Gastrocnemius medialis (tissue), 4 donors: ENCODE measurements at regions not wholly inside any gene's neighbourhood (a gene's known extent, or its start where the extent isn't known, plus 50 kb on each side); places are given as distances from the start of the nearest gene placed in this dataset.
"Not testable (repeated sequence)": the region's sequence is repeated elsewhere in the genome, so short reads cannot be mapped to it uniquely, and the experiment has no call there.

Experiments used
- ATAC-seq, 2 donors: fragments of 150-250 bp; one replicate each; pipeline ENCODE4 v1.9.1; 2016
- DNase-seq, 2 donors: peaks; one replicate each; pipeline ENCODE4 v3.0.0-alpha.2; 2019
- H3K27ac ChIP-seq, 4 donors: fragments of 200-600 bp; sonication (generic); 1 replicate in 1 of 4; 2 replicates in 3 of 4; pipeline ENCODE4 v1.5.1; 2016 to 2018; ENCODE audit warnings: mild to moderate bottlenecking in 2 of 4, moderate library complexity in 1 of 4
- H3K27me3 ChIP-seq, 3 donors: fragments of 200-600 bp; sonication (generic) in 2 of 3; 1 replicate in 1 of 3; 2 replicates in 2 of 3; pipeline versions ENCODE4 v1.5.1 to v1.6.0; 2016 to 2019; ENCODE audit warnings: mild to moderate bottlenecking in 1 of 3, moderate library complexity in 1 of 3
- H3K36me3 ChIP-seq, 2 donors: fragments of 200-600 bp; sonication (generic) in 1 of 2; one replicate each; pipeline ENCODE4 v1.5.1; 2017 to 2018
- H3K4me1 ChIP-seq, 2 donors: fragments of 200-600 bp; sonication (generic) in 1 of 2; one replicate each; pipeline ENCODE4 v1.5.1; 2016 to 2017; ENCODE audit warnings: mild to moderate bottlenecking in 2 of 2
- H3K4me3 ChIP-seq, 4 donors: fragments of 200-600 bp; sonication (generic) in 3 of 4; 1 replicate in 1 of 4; 2 replicates in 3 of 4; pipeline ENCODE4 v1.5.1; 2016 to 2019; ENCODE audit warnings: mild to moderate bottlenecking in 2 of 4
- H3K9me3 ChIP-seq, 3 donors: fragments of 200-600 bp; sonication (generic) in 2 of 3; 1 replicate in 1 of 3; 2 replicates in 2 of 3; pipeline ENCODE4 v1.5.1; 2016 to 2019
- POLR2A ChIP-seq, 2 donors: fragments of 450-650 bp; IDR thresholded peaks; one replicate each; pipeline ENCODE4 v1.6.1; 2017; ENCODE audit warnings: antibody characterized with exemption in 2 of 2, mild to moderate bottlenecking in 2 of 2, moderate library complexity in 2 of 2
- in situ Hi-C, 4 donors: fragments of 200-750 bp; cut with MboI; loops; one replicate each; pipeline versions ENCODE4 v1.15.0 to v1.8.0; 2017; ENCODE audit warnings: low sequenced_read_pairs in 4 of 4
- intact Hi-C: fragments of 100-400 bp; cut with DNase I; formaldehyde crosslinking; loops from one replicate; pipeline ENCODE4 v1.15.1; 2023; ENCODE audit warnings: low total_unique reads
- TF ChIP-seq, protein P1 (sequence below), 5 experiments: fragments of 450-650 bp in 3 of 5; fragments of 200-600 bp in 2 of 5; sonication (generic) in 2 of 5; IDR thresholded peaks in 4 of 5; conservative IDR thresholded peaks in 1 of 5; 1 replicate in 4 of 5; 2 replicates in 1 of 5; pipeline ENCODE4 v1.5.1; 2016 to 2019; ENCODE audit warnings: antibody characterized with exemption in 5 of 5, mild to moderate bottlenecking in 3 of 5, moderate library complexity in 3 of 5

DNA sequence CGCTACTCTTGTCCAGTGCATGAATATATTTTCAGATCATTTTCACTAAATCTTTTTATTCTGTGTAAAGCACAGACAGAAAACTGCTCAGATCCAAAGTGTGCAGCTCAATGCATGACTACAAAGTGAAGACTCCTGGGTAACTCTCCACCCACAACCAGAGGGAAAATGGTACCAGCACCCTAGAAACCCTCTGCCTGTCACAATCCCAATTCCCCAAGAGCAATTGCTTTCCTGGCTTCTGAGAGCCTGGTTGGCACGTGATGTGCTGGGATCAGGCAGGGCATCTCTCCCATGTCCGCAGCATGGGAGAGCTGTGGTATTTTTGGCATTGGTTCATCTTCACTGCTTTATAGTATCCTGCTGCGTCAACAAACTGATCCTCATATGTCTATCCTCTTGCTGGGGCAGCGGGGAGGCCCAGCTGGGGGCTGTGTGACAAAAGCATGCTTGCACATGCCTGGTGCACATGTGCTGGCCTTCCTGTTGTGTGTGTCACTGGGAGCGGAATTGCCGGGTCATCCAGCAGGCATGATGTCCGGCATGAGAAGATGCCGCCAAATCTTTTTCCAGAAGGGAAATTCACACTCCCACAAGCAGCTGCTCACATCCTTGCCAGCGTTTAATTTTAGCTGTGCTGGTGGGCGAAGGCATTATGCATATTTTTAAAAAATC, 278.9 kb upstream of the FOXF1 start:
- no peak overlapping the region for H3K27ac ChIP-seq
- no peaks in the 10 kb centered on the region for H3K4me1 ChIP-seq
- H3K36me3 ChIP-seq: no peaks in the 10 kb centered on the region
- intact Hi-C loops (no loop called here), in situ Hi-C loops (no loop called here)
- ATAC-seq: no peak
- TF ChIP-seq, protein P1, sequence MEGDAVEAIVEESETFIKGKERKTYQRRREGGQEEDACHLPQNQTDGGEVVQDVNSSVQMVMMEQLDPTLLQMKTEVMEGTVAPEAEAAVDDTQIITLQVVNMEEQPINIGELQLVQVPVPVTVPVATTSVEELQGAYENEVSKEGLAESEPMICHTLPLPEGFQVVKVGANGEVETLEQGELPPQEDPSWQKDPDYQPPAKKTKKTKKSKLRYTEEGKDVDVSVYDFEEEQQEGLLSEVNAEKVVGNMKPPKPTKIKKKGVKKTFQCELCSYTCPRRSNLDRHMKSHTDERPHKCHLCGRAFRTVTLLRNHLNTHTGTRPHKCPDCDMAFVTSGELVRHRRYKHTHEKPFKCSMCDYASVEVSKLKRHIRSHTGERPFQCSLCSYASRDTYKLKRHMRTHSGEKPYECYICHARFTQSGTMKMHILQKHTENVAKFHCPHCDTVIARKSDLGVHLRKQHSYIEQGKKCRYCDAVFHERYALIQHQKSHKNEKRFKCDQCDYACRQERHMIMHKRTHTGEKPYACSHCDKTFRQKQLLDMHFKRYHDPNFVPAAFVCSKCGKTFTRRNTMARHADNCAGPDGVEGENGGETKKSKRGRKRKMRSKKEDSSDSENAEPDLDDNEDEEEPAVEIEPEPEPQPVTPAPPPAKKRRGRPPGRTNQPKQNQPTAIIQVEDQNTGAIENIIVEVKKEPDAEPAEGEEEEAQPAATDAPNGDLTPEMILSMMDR (IDR thresholded peaks at IDR 0.05 in 4 of 5, conservative IDR thresholded peaks at IDR 0.05 in 1 of 5): no peak
- no peak for TF ChIP-seq POLR2A (IDR thresholded peaks at IDR 0.05)
- no peaks in the 10 kb centered on the region for H3K9me3 ChIP-seq
- no peak overlapping the region for H3K4me3 ChIP-seq
- peaks cover 0 to 9% (median 0%) of the 10 kb centered on the region in 3 donors for H3K27me3 ChIP-seq
- DNase-seq: no peak

GRCh38 chr16:86231996-86232350, 278.4 kb upstream of the FOXF1 start:
- H3K36me3 ChIP-seq: no peaks in the 10 kb centered on the region
- H3K4me1 ChIP-seq: no peaks in the 10 kb centered on the region
- no peak for ATAC-seq
- H3K27ac ChIP-seq: no peak overlapping the region
- TF ChIP-seq, protein P1 (IDR thresholded peaks at IDR 0.05 in 4 of 5, conservative IDR thresholded peaks at IDR 0.05 in 1 of 5): no peak
- TF ChIP-seq POLR2A (IDR thresholded peaks at IDR 0.05): no peak
- intact Hi-C loops: no loop called here
- no peaks in the 10 kb centered on the region for H3K9me3 ChIP-seq
- H3K27me3 ChIP-seq: peaks cover 0 to 9% (median 0%) of the 10 kb centered on the region in 3 donors
- no peak overlapping the region for H3K4me3 ChIP-seq
- in situ Hi-C loops: no loop called here
- DNase-seq: no peak

DNA sequence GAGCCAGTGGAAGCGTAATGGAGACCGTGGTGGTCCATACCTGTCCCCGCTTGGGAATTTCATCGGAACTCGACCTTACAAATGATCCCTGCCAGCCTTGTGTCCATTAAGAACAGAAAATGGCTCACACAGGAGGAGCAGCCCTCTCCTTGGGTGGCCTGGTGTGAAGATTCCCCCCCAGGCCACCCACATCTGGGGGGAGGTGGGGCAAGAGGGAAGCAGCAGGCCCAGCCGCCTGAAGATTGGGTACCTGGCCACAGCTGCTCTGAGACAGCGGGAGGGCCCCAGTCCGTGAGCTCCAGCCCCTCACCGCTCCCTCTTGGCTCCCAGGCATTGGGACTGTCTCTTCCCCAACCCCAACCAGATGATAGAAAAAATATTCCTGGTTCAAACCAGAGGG, 277.8 kb upstream of the FOXF1 start:
- H3K27me3 ChIP-seq: peaks cover 0 to 9% (median 0%) of the 10 kb centered on the region in 3 donors
- no peaks in the 10 kb centered on the region for H3K9me3 ChIP-seq
- H3K36me3 ChIP-seq: no peaks in the 10 kb centered on the region
- H3K4me1 ChIP-seq: no peaks in the 10 kb centered on the region
- intact Hi-C loops: no loop called here
- H3K27ac ChIP-seq: no peak overlapping the region
- ATAC-seq (no peak), DNase-seq (no peak)
- H3K4me3 ChIP-seq: no peak overlapping the region
- TF ChIP-seq, protein P1 (IDR thresholded peaks at IDR 0.05 in 4 of 5, conservative IDR thresholded peaks at IDR 0.05 in 1 of 5): no peak
- no peak for TF ChIP-seq POLR2A (IDR thresholded peaks at IDR 0.05)
- in situ Hi-C loops: no loop called here

DNA sequence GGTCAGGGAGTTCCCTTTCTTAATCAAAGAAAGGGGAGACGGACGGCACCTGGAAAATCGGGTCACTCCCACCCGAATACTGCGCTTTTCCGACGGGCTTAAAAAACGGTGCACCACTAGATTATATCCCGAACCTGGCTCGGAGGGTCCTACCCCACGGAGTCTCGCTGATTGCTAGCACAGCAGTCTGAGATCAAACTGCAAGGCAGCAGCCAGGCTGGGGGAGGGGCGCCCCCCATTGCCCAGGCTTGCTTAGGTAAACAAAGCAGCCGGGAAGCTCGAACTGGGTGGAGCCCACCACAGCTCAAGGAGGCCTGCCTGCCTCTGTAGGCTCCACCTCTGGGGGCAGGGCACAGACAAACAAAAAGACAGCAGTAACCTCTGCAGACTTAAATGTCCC, 276.8 kb upstream of the FOXF1 start:
- H3K27ac ChIP-seq, in situ Hi-C loops, H3K27me3 ChIP-seq, H3K4me1 ChIP-seq, H3K4me3 ChIP-seq, DNase-seq, H3K36me3 ChIP-seq, ATAC-seq, H3K9me3 ChIP-seq, intact Hi-C loops: not testable (repeated sequence)

DNA sequence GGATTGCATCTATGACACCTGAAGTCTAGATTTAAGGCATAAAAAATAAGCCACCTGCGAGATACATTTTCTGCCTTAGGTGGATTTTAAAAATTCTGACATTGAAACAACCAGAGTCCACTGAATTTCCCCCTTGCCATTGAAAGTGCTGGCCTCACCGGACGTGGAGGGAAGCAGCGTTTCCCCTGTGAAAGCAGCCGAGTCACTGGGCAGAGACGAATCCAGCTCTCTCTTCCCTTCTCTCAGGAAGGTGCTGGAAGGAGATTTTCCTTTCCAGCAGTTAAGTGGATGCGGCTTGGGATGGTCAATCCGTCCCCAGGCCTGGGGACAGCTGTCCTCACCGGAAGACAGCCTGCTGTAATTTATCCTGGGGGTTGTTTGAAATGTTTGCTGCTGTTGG, 270.9 kb upstream of the FOXF1 start:
- no peak for DNase-seq

More for the DNA sequence above, 270.9 kb upstream of the FOXF1 start:
- no peak for ATAC-seq
- no peak for TF ChIP-seq POLR2A (IDR thresholded peaks at IDR 0.05)
- TF ChIP-seq, protein P1 (IDR thresholded peaks at IDR 0.05 in 4 of 5, conservative IDR thresholded peaks at IDR 0.05 in 1 of 5): no peak
- Histone ChIP-seq H3K27me3 (peaks cover 0 to 17% (median 3%) of the 10 kb centered on the region in 3 donors), H3K4me3 (no peak overlapping the region), H3K27ac (no peak overlapping the region), H3K4me1 (no peaks in the 10 kb centered on the region), H3K9me3 (no peaks in the 10 kb centered on the region), H3K36me3 (no peaks in the 10 kb centered on the region)
- in situ Hi-C loops: no loop called here
- intact Hi-C loops: no loop called here
